DND-41 (cell line): ENCODE measurements at regions not wholly inside any gene's neighbourhood (a gene's known extent, or its start where the extent isn't known, plus 50 kb on each side); places are given as distances from the start of the nearest gene placed in this dataset.

Experiments
- ATAC-seq: fragments of 200-7000 bp; cut with Tn5 transposase; 3 replicates; pipeline ENCODE4 v1.9.1; 2021; ENCODE audit warnings: low read depth; ENCODE audit not compliant: insufficient read depth
- DNase-seq: peaks from one replicate; pipeline ENCODE4 v3.0.0-alpha.2; 2020
- H2AFZ ChIP-seq: 2 replicates; pipeline ENCODE4 v1.6.0; 2012; ENCODE audit warnings: low read depth, low read length
- H3K27ac ChIP-seq: 2 replicates; pipeline ENCODE4 v1.5.1; 2012; ENCODE audit warnings: low read length, inconsistent platforms
- H3K27me3 ChIP-seq: fragments of 200-600 bp; sonication (generic); 2 replicates; pipeline ENCODE4 v1.6.0; 2012; ENCODE audit warnings: low read length, mild to moderate bottlenecking, inconsistent platforms; ENCODE audit not compliant: insufficient read depth, poor library complexity
- H3K36me3 ChIP-seq: 2 replicates; pipeline ENCODE4 v1.5.1; 2012; ENCODE audit warnings: low read length, inconsistent platforms; ENCODE audit not compliant: insufficient read depth
- H3K4me1 ChIP-seq: 2 replicates; pipeline ENCODE4 v1.5.1; 2012; ENCODE audit warnings: mild to moderate bottlenecking, low read length; ENCODE audit not compliant: insufficient read depth
- H3K4me2 ChIP-seq: 2 replicates; pipeline ENCODE4 v1.6.0; 2012; ENCODE audit warnings: mild to moderate bottlenecking, moderate library complexity, low read length, inconsistent platforms; ENCODE audit not compliant: insufficient read depth
- H3K4me3 ChIP-seq, 2 experiments: fragments of 200-600 bp in 1 of 2; shearing (Covaris generic) in 1 of 2; 2 replicates each; pipeline ENCODE4 v1.5.1; 2012 to 2016; ENCODE audit warnings: inconsistent platforms in 2 of 2, low read length in 2 of 2, mild to moderate bottlenecking in 2 of 2, low read depth in 1 of 2, moderate library complexity in 1 of 2
- H3K79me2 ChIP-seq: 2 replicates; pipeline ENCODE4 v1.6.0; 2012; ENCODE audit warnings: low read length, inconsistent platforms; ENCODE audit not compliant: insufficient read depth
- H3K9ac ChIP-seq: 2 replicates; pipeline ENCODE4 v1.6.0; 2012; ENCODE audit warnings: low read depth, mild to moderate bottlenecking, inconsistent platforms, low read length, moderate library complexity
- H3K9me3 ChIP-seq: 2 replicates; pipeline ENCODE4 v1.5.1; 2012; ENCODE audit warnings: low read length, moderate library complexity, mild to moderate bottlenecking, inconsistent platforms; ENCODE audit not compliant: insufficient read depth, severe bottlenecking
- H4K20me1 ChIP-seq: 2 replicates; pipeline ENCODE4 v1.6.0; 2012; ENCODE audit warnings: low read length; ENCODE audit not compliant: insufficient read depth
- EZH2 ChIP-seq: IDR thresholded peaks from 3 replicates; pipeline ENCODE4 v1.6.1; 2012; ENCODE audit warnings: borderline replicate concordance, low read depth, mild to moderate bottlenecking, moderate library complexity, low read length, inconsistent platforms; ENCODE audit not compliant: severe bottlenecking
- TF ChIP-seq, protein P1 (sequence below): IDR thresholded peaks from 2 replicates; pipeline ENCODE4 v1.5.1; 2012; ENCODE audit warnings: borderline replicate concordance, low read length, moderate library complexity, mild to moderate bottlenecking; ENCODE audit not compliant: poor library complexity, severe bottlenecking; ENCODE audit errors: extremely low read depth

DNA sequence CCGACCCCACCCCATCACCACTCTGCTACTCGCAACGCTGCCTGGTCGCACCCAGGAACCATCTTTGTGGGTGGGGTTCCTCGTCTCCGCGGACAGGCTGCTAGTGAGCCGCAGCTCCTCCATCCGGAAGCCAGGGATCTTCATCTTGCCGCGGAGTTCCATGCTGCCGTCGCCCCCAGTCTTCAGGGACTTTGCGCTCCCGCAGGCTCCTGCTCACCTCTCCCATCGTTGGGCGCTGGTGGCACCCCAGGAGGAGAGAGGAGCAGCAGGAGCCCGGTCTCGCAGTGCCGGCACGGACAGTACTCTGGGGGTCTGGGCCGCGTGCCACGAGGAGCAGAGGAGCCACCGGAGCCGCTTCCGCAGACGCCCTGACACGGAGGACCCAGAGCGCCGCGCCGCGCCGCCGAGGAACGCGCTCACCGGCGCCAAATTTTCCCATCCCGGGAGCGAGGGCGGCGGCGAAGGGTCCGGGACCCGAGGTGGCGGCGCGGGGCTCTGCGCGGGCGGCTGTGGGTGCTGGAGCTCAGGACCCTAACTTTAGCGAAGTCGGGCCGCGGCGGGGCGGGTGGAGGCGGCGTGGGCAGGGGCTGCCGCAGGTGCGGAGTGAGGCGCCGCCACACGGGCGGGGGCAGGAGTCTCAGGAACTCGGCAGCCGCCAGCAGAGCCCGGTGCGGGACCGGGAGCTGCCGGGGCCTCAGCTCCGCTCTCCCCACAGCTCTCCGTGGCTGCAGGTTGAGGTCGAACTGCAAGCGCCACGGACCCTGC lies 750.1 kb upstream of the SORCS1 start:
- H3K9ac ChIP-seq = no peak overlapping the region
- no peak overlapping the region for H3K4me3 ChIP-seq
- H3K36me3 ChIP-seq = no peaks in the 10 kb centered on the region
- TF ChIP-seq EZH2 = no peak
- TF ChIP-seq, protein P1, sequence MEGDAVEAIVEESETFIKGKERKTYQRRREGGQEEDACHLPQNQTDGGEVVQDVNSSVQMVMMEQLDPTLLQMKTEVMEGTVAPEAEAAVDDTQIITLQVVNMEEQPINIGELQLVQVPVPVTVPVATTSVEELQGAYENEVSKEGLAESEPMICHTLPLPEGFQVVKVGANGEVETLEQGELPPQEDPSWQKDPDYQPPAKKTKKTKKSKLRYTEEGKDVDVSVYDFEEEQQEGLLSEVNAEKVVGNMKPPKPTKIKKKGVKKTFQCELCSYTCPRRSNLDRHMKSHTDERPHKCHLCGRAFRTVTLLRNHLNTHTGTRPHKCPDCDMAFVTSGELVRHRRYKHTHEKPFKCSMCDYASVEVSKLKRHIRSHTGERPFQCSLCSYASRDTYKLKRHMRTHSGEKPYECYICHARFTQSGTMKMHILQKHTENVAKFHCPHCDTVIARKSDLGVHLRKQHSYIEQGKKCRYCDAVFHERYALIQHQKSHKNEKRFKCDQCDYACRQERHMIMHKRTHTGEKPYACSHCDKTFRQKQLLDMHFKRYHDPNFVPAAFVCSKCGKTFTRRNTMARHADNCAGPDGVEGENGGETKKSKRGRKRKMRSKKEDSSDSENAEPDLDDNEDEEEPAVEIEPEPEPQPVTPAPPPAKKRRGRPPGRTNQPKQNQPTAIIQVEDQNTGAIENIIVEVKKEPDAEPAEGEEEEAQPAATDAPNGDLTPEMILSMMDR = no peak
- no peaks in the 10 kb centered on the region for H3K9me3 ChIP-seq
- no peaks in the 10 kb centered on the region for H3K4me1 ChIP-seq
- no peaks in the 10 kb centered on the region for H4K20me1 ChIP-seq
- H3K27me3 ChIP-seq = no peaks in the 10 kb centered on the region
- H3K27ac ChIP-seq = no peak overlapping the region
- no peaks in the 10 kb centered on the region for H3K79me2 ChIP-seq
- H2AFZ ChIP-seq = no peak overlapping the region
- no peak overlapping the region for H3K4me2 ChIP-seq
- no peak for ATAC-seq
- DNase-seq = no peak

DNA sequence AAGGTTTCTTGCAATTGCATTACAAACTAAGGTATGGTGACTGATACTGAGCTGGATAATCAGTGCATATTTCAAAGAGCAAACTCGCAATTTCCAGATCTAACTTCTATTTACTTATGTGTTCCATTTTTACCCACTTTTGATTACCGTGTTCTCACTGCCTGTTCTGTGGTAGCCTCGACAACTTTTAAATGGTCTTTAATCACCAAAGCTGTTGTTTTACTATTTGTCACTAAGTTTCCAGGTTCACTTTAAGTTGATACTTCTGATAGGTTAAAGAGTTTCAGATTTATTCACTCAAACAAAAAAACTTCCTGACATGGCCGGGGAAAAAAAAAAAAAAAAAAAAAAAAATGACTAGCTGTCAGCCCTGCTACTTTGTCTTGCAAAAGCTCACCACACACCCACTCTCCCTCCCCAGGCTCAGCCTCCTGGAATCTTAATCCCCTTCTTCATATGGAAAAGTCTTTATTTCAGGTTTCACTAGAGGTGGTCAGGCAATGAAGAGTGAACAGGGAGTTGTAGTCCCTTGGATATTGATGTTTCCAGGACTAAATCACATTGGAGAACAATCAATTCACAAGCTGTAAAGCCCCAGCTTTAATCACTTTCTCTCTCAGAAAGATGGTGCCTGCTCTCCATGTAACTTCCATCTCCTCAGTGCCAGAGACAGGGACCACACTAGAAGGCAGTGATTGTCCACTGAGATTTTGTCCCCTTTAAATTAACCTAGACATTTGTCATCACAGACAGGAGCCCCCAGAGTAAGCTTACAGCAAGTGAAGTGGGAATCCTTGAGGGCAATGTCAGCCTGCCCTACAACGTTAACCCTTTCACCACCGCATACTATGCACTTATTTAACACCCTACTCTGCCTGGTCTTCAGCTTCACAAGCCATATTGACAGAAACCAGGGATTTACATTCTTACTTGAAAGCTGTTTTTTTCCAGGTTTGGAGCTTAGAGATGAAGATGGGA lies 749.1 kb upstream of the SORCS1 start:
- Histone ChIP-seq H3K36me3 (no peaks in the 10 kb centered on the region), H2AFZ (no peak overlapping the region), H3K9me3 (no peaks in the 10 kb centered on the region), H4K20me1 (no peaks in the 10 kb centered on the region), H3K79me2 (no peaks in the 10 kb centered on the region), H3K9ac (no peak overlapping the region), H3K4me1 (no peaks in the 10 kb centered on the region), H3K4me2 (no peak overlapping the region), H3K27ac (no peak overlapping the region), H3K4me3 (no peak overlapping the region), H3K27me3 (no peaks in the 10 kb centered on the region)
- TF ChIP-seq, protein P1 = no peak
- no peak for TF ChIP-seq EZH2
- no peak for DNase-seq
- no peak for ATAC-seq

DNA sequence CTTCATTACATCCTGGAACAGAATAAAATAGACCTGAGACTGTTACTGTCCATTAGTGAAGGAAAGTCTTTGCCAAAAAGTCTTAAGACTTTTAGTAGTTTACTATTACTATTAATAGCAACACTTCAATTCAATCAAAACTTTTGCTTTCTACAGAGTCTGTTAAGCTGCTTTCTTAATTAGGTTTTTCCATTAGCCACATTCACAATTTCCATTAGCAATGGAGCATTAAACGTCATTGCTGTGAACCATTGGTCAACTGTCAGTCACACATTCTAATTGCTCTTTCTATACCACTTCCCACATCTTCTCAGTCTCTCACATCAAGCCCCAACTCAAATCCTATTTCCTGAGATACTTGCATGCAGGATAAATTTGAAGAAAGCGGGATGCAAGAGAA lies 736.6 kb upstream of the SORCS1 start:
- H3K4me2 ChIP-seq = no peak overlapping the region
- no peaks in the 10 kb centered on the region for H3K9me3 ChIP-seq
- no peak for DNase-seq
- no peaks in the 10 kb centered on the region for H3K79me2 ChIP-seq
- no peaks in the 10 kb centered on the region for H3K36me3 ChIP-seq
- no peak for TF ChIP-seq EZH2
- TF ChIP-seq, protein P1 = no peak
- ATAC-seq = no peak
- no peaks in the 10 kb centered on the region for H3K27me3 ChIP-seq
- no peaks in the 10 kb centered on the region for H4K20me1 ChIP-seq
- H3K4me3 ChIP-seq = no peak overlapping the region
- H2AFZ ChIP-seq = no peak overlapping the region
- H3K9ac ChIP-seq = no peak overlapping the region
- H3K27ac ChIP-seq = no peak overlapping the region
- no peaks in the 10 kb centered on the region for H3K4me1 ChIP-seq
